ENCODE measurements at regions not wholly inside any gene's neighbourhood (a gene's known extent, or its start where the extent isn't known, plus 50 kb on each side); places are given as distances from the start of the nearest gene placed in this dataset.

GRCh38 chr5:92508271-92508670, 1072.7 kb downstream of the NR2F1-AS1 start:
- Mint-ChIP-seq H3K36me3 (peaks cover 5 to 7% of the 10 kb centered on the region in 2 donors), H3K27ac (no peak overlapping the region), H3K9me3 (peaks cover 26 to 29% of the 10 kb centered on the region in 2 donors)

GRCh38 chr5:92505925-92506324, 1075.1 kb downstream of the NR2F1-AS1 start:
- no peak for DNase-seq (ENCODE audit: low spot score in 2 of 2)
- no peak for ATAC-seq
- Mint-ChIP-seq H3K9me3 (peaks cover 18 to 26% of the 10 kb centered on the region in 2 donors), H3K27ac (no peak overlapping the region), H3K36me3 (peaks cover 5 to 7% of the 10 kb centered on the region in 2 donors)

More at GRCh38 chr5:92508271-92508670, 1072.7 kb downstream of the NR2F1-AS1 start:
- ATAC-seq (no peak), DNase-seq (ENCODE audit: low spot score in 2 of 2) (no peak)

GRCh38 chr5:92505145-92505544, 1075.9 kb downstream of the NR2F1-AS1 start:
- H3K27ac Mint-ChIP-seq: no peak overlapping the region
- no peak for DNase-seq (ENCODE audit: low spot score in 2 of 2)

GRCh38 chr5:92504346-92504745, 1076.7 kb downstream of the NR2F1-AS1 start:
- H3K9me3 Mint-ChIP-seq: peaks cover 11 to 26% of the 10 kb centered on the region in 2 donors
- peaks cover 5 to 7% of the 10 kb centered on the region in 2 donors for H3K36me3 Mint-ChIP-seq
- ATAC-seq (no peak), DNase-seq (ENCODE audit: low spot score in 2 of 2) (no peak)
- no peak overlapping the region for H3K27ac Mint-ChIP-seq

More at GRCh38 chr5:92505145-92505544, 1075.9 kb downstream of the NR2F1-AS1 start:
- ATAC-seq: no peak
- Mint-ChIP-seq H3K9me3 (peaks cover 11 to 26% of the 10 kb centered on the region in 2 donors), H3K36me3 (peaks cover 5 to 7% of the 10 kb centered on the region in 2 donors)

GRCh38 chr5:92500752-92501151, 1080.3 kb downstream of the NR2F1-AS1 start:
- ATAC-seq (no peak), DNase-seq (ENCODE audit: low spot score in 2 of 2) (no peak)
- Mint-ChIP-seq H3K27ac (no peak overlapping the region), H3K36me3 (no peaks in the 10 kb centered on the region), H3K9me3 (peaks cover 7 to 16% of the 10 kb centered on the region in 2 donors)

GRCh38 chr5:92496545-92496944, 1084.5 kb downstream of the NR2F1-AS1 start:
- DNase-seq (ENCODE audit: low spot score in 2 of 2) (no peak), ATAC-seq (no peak)
- H3K9me3 Mint-ChIP-seq: peaks cover 0 to 7% of the 10 kb centered on the region in 2 donors
- H3K36me3 Mint-ChIP-seq: no peaks in the 10 kb centered on the region
- H3K27ac Mint-ChIP-seq: no peak overlapping the region

GRCh38 chr5:92494508-92494907, 1086.5 kb downstream of the NR2F1-AS1 start:
- DNase-seq (ENCODE audit: low spot score in 2 of 2): no peak
- H3K36me3 Mint-ChIP-seq: no peaks in the 10 kb centered on the region
- no peak overlapping the region for H3K27ac Mint-ChIP-seq

GRCh38 chr5:92492908-92493307, 1088.1 kb downstream of the NR2F1-AS1 start:
- peaks cover 0 to 7% of the 10 kb centered on the region in 2 donors for H3K9me3 Mint-ChIP-seq
- no peaks in the 10 kb centered on the region for H3K36me3 Mint-ChIP-seq
- ATAC-seq (no peak), DNase-seq (ENCODE audit: low spot score in 2 of 2) (no peak)
- no peak overlapping the region for H3K27ac Mint-ChIP-seq

More at GRCh38 chr5:92494508-92494907, 1086.5 kb downstream of the NR2F1-AS1 start:
- no peak for ATAC-seq
- H3K9me3 Mint-ChIP-seq: peaks cover 0 to 7% of the 10 kb centered on the region in 2 donors

GRCh38 chr5:92484484-92484883, 1096.5 kb downstream of the NR2F1-AS1 start:
- DNase-seq (ENCODE audit: low spot score in 2 of 2) (no peak), ATAC-seq (no peak)
- no peak overlapping the region for H3K27ac Mint-ChIP-seq
- H3K9me3 Mint-ChIP-seq: peaks cover 0 to 8% of the 10 kb centered on the region in 2 donors
- no peaks in the 10 kb centered on the region for H3K36me3 Mint-ChIP-seq

- Mint-ChIP-seq H3K27ac (no peak overlapping the region), H3K9me3 (peaks cover 7 to 14% of the 10 kb centered on the region in 2 donors), H3K36me3 (no peaks in the 10 kb centered on the region)
- no peak for ATAC-seq
- DNase-seq (ENCODE audit: low spot score in 2 of 2): no peak
These were observed 1090.0 kb upstream of the ARRDC3 start for GRCh38 chr5:92472981-92473566.

GRCh38 chr5:92471861-92472260, 1088.7 kb upstream of the ARRDC3 start:
- H3K9me3 Mint-ChIP-seq: peaks cover 7 to 14% of the 10 kb centered on the region in 2 donors
- H3K36me3 Mint-ChIP-seq: no peaks in the 10 kb centered on the region

GRCh38 chr5:92470770-92471169, 1087.7 kb upstream of the ARRDC3 start:
- DNase-seq (ENCODE audit: low spot score in 2 of 2): no peak
- Mint-ChIP-seq H3K27ac (no peak overlapping the region), H3K9me3 (peaks cover 7 to 14% of the 10 kb centered on the region in 2 donors), H3K36me3 (no peaks in the 10 kb centered on the region)
- no peak for ATAC-seq

More at GRCh38 chr5:92471861-92472260, 1088.7 kb upstream of the ARRDC3 start:
- H3K27ac Mint-ChIP-seq: no peak overlapping the region
- DNase-seq (ENCODE audit: low spot score in 2 of 2) (no peak), ATAC-seq (no peak)

GRCh38 chr5:92468295-92468694, 1085.2 kb upstream of the ARRDC3 start:
- no peaks in the 10 kb centered on the region for H3K36me3 Mint-ChIP-seq
- no peak for DNase-seq (ENCODE audit: low spot score in 2 of 2)
- H3K27ac Mint-ChIP-seq: no peak overlapping the region
- H3K9me3 Mint-ChIP-seq: peaks cover 3 to 10% of the 10 kb centered on the region in 2 donors
- no peak for ATAC-seq

GRCh38 chr5:92467695-92468094, 1084.6 kb upstream of the ARRDC3 start:
- H3K9me3 Mint-ChIP-seq: peaks cover 0 to 5% of the 10 kb centered on the region in 2 donors

GRCh38 chr5:92460505-92460904, 1077.4 kb upstream of the ARRDC3 start:
- Mint-ChIP-seq H3K9me3 (no peaks in the 10 kb centered on the region), H3K36me3 (no peaks in the 10 kb centered on the region), H3K27ac (no peak overlapping the region)
- ATAC-seq: no peak
- DNase-seq (ENCODE audit: low spot score in 2 of 2): no peak

More at GRCh38 chr5:92467695-92468094, 1084.6 kb upstream of the ARRDC3 start:
- DNase-seq (ENCODE audit: low spot score in 2 of 2) (no peak), ATAC-seq (no peak)
- Mint-ChIP-seq H3K27ac (no peak overlapping the region), H3K36me3 (no peaks in the 10 kb centered on the region)

- ATAC-seq (no peak), DNase-seq (ENCODE audit: low spot score in 2 of 2) (no peak)
- Mint-ChIP-seq H3K9me3 (no peaks in the 10 kb centered on the region), H3K27ac (no peak overlapping the region), H3K36me3 (no peaks in the 10 kb centered on the region)
These were observed 1076.5 kb upstream of the ARRDC3 start for GRCh38 chr5:92459654-92460053.

- no peaks in the 10 kb centered on the region for H3K9me3 Mint-ChIP-seq
- DNase-seq (ENCODE audit: low spot score in 2 of 2) (no peak), ATAC-seq (no peak)
- H3K27ac Mint-ChIP-seq: no peak overlapping the region
- H3K36me3 Mint-ChIP-seq: no peaks in the 10 kb centered on the region
These were observed 1071.9 kb upstream of the ARRDC3 start for GRCh38 chr5:92455011-92455410.

GRCh38 chr5:92444888-92445287, 1061.8 kb upstream of the ARRDC3 start:
- peaks cover 11 to 16% of the 10 kb centered on the region in 2 donors for H3K9me3 Mint-ChIP-seq
- DNase-seq (ENCODE audit: low spot score in 2 of 2) (no peak), ATAC-seq (no peak)
- no peaks in the 10 kb centered on the region for H3K36me3 Mint-ChIP-seq
- H3K27ac Mint-ChIP-seq: no peak overlapping the region

Measured in activated naive CD4-positive, alpha-beta T cell treated with anti-CD3 and anti-CD28 coated beads, Interleukin-2, amount 50 U/mL, for 72 hours (primary cell).